ENCODE measurements at regions not wholly inside any gene's neighbourhood (a gene's known extent, or its start where the extent isn't known, plus 50 kb on each side); places are given as distances from the start of the nearest gene placed in this dataset.

- Histone ChIP-seq H3K36me3 (ENCODE audit: control insufficient read depth, insufficient read depth, low read length) (no peaks in the 10 kb centered on the region), H3K4me3 (ENCODE audit: low read depth in 2 of 2, low read length in 2 of 2) (no peak overlapping the region), H3K27me3 (ENCODE audit: control insufficient read depth, insufficient read depth, low read length) (no peaks in the 10 kb centered on the region), H3K27ac (ENCODE audit: low read length) (no peak overlapping the region), H3K4me1 (ENCODE audit: control insufficient read depth, insufficient read depth, low read length) (no peaks in the 10 kb centered on the region), H3K9me3 (ENCODE audit: control insufficient read depth, insufficient read depth, low read depth, low read length) (no peaks in the 10 kb centered on the region)
- DNase-seq (ENCODE audit: low read depth, low spot score) (no peak), ATAC-seq (no peak)
- TF ChIP-seq POLR2AphosphoS5 (IDR thresholded peaks at IDR 0.05; ENCODE audit: low read depth, low read length), result no peak
- no peak for TF ChIP-seq TCF7L2 (IDR thresholded peaks at IDR 0.05; ENCODE audit: low read depth, low read length)
- TF ChIP-seq, protein P1, sequence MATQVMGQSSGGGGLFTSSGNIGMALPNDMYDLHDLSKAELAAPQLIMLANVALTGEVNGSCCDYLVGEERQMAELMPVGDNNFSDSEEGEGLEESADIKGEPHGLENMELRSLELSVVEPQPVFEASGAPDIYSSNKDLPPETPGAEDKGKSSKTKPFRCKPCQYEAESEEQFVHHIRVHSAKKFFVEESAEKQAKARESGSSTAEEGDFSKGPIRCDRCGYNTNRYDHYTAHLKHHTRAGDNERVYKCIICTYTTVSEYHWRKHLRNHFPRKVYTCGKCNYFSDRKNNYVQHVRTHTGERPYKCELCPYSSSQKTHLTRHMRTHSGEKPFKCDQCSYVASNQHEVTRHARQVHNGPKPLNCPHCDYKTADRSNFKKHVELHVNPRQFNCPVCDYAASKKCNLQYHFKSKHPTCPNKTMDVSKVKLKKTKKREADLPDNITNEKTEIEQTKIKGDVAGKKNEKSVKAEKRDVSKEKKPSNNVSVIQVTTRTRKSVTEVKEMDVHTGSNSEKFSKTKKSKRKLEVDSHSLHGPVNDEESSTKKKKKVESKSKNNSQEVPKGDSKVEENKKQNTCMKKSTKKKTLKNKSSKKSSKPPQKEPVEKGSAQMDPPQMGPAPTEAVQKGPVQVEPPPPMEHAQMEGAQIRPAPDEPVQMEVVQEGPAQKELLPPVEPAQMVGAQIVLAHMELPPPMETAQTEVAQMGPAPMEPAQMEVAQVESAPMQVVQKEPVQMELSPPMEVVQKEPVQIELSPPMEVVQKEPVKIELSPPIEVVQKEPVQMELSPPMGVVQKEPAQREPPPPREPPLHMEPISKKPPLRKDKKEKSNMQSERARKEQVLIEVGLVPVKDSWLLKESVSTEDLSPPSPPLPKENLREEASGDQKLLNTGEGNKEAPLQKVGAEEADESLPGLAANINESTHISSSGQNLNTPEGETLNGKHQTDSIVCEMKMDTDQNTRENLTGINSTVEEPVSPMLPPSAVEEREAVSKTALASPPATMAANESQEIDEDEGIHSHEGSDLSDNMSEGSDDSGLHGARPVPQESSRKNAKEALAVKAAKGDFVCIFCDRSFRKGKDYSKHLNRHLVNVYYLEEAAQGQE (IDR thresholded peaks at IDR 0.05; ENCODE audit: insufficient read depth in 1 of 2, low read depth in 2 of 2, low read length in 1 of 2), result no peak
- no peak for TF ChIP-seq SIN3A (IDR thresholded peaks at IDR 0.05; ENCODE audit: borderline replicate concordance, insufficient read depth, low read depth, low read length)
- TF ChIP-seq, protein P2, sequence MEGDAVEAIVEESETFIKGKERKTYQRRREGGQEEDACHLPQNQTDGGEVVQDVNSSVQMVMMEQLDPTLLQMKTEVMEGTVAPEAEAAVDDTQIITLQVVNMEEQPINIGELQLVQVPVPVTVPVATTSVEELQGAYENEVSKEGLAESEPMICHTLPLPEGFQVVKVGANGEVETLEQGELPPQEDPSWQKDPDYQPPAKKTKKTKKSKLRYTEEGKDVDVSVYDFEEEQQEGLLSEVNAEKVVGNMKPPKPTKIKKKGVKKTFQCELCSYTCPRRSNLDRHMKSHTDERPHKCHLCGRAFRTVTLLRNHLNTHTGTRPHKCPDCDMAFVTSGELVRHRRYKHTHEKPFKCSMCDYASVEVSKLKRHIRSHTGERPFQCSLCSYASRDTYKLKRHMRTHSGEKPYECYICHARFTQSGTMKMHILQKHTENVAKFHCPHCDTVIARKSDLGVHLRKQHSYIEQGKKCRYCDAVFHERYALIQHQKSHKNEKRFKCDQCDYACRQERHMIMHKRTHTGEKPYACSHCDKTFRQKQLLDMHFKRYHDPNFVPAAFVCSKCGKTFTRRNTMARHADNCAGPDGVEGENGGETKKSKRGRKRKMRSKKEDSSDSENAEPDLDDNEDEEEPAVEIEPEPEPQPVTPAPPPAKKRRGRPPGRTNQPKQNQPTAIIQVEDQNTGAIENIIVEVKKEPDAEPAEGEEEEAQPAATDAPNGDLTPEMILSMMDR (IDR thresholded peaks at IDR 0.05), result no peak
- in situ Hi-C loops (cut with HindIII; ENCODE audit: low pct_unique_long_range_greater_than_20kb, low sequenced_read_pairs), result no loop called here
- POLR2A ChIA-PET, result no interaction called here
- intact Hi-C loops (cut with micrococcal nuclease; ENCODE audit: unreplicated experiment), result no loop called here
- CTCF ChIA-PET, result no interaction called here
- BruUV-seq (replicated peaks), result no TSS peak
These were observed 108.4 kb upstream of the SEMA3A start for GRCh38 chr7:84302949-84303348.

- no peaks in the 10 kb centered on the region for H3K36me3 ChIP-seq (ENCODE audit: control insufficient read depth, insufficient read depth, low read length)
- ATAC-seq (no peak), DNase-seq (ENCODE audit: low read depth, low spot score) (no peak)
- no peaks in the 10 kb centered on the region for H3K27me3 ChIP-seq (ENCODE audit: control insufficient read depth, insufficient read depth, low read length)
- in situ Hi-C loops (cut with HindIII; ENCODE audit: low pct_unique_long_range_greater_than_20kb, low sequenced_read_pairs), result no loop called here
- no peak overlapping the region for H3K4me3 ChIP-seq (ENCODE audit: low read depth in 2 of 2, low read length in 2 of 2)
- intact Hi-C loops (cut with micrococcal nuclease; ENCODE audit: unreplicated experiment), result no loop called here
- TF ChIP-seq TCF7L2 (IDR thresholded peaks at IDR 0.05; ENCODE audit: low read depth, low read length), result no peak
- TF ChIP-seq, protein P2 (IDR thresholded peaks at IDR 0.05), result no peak
- TF ChIP-seq, protein P1 (IDR thresholded peaks at IDR 0.05; ENCODE audit: insufficient read depth in 1 of 2, low read depth in 2 of 2, low read length in 1 of 2), result no peak
- H3K9me3 ChIP-seq (ENCODE audit: control insufficient read depth, insufficient read depth, low read depth, low read length), result no peaks in the 10 kb centered on the region
- POLR2A ChIA-PET, result no interaction called here
- no peaks in the 10 kb centered on the region for H3K4me1 ChIP-seq (ENCODE audit: control insufficient read depth, insufficient read depth, low read length)
- no peak overlapping the region; the same call in 1 of the 2 replicates for H3K27ac ChIP-seq (ENCODE audit: low read length)
- BruUV-seq (replicated peaks), result no TSS peak
- CTCF ChIA-PET, result no interaction called here
These were observed 103.0 kb upstream of the SEMA3A start for GRCh38 chr7:84297616-84298015.
